B cell (primary cell): ENCODE measurements at regions not wholly inside any gene's neighbourhood (a gene's known extent, or its start where the extent isn't known, plus 50 kb on each side); places are given as distances from the start of the nearest gene placed in this dataset.

ENCODE experiments used
- EZH2 ChIP-seq: IDR thresholded peaks from 2 replicates; pipeline ENCODE4 v1.6.1; 2012; ENCODE audit warnings: borderline replicate concordance, low read depth, mild to moderate bottlenecking, moderate library complexity, low read length; ENCODE audit not compliant: insufficient read depth, poor library complexity, severe bottlenecking
- TF ChIP-seq, protein P1 (sequence below): fragments of 200-600 bp; IDR thresholded peaks from one replicate; pipeline ENCODE4 v1.8.0; 2022; ENCODE audit warnings: antibody characterized with exemption, mild to moderate bottlenecking

DNA sequence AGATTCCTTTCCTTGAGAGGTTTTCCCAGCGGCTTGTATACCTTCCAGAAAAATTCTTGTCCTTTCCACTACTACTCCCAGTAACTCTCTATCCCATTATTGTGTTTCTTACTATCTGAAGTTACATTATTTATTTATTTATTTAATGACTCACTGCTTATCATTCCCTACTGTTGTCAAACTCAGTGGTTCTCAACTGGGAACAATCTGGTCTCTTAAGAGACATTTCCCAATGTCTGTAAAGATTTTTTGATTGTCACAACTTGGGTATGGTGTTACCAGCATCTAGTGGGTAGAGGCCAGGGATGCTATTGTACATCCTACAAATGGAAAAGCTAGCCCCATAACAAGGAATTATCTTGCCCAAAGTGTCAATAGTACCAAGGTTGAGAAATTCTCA, 771.5 kb upstream of the ADGRL2 start:
- TF ChIP-seq, protein P1, sequence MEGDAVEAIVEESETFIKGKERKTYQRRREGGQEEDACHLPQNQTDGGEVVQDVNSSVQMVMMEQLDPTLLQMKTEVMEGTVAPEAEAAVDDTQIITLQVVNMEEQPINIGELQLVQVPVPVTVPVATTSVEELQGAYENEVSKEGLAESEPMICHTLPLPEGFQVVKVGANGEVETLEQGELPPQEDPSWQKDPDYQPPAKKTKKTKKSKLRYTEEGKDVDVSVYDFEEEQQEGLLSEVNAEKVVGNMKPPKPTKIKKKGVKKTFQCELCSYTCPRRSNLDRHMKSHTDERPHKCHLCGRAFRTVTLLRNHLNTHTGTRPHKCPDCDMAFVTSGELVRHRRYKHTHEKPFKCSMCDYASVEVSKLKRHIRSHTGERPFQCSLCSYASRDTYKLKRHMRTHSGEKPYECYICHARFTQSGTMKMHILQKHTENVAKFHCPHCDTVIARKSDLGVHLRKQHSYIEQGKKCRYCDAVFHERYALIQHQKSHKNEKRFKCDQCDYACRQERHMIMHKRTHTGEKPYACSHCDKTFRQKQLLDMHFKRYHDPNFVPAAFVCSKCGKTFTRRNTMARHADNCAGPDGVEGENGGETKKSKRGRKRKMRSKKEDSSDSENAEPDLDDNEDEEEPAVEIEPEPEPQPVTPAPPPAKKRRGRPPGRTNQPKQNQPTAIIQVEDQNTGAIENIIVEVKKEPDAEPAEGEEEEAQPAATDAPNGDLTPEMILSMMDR = no peak
- TF ChIP-seq EZH2 = no peak
